H9 (cell line): ENCODE measurements at regions not wholly inside any gene's neighbourhood (a gene's known extent, or its start where the extent isn't known, plus 50 kb on each side); places are given as distances from the start of the nearest gene placed in this dataset.

Experiments used
- DNase-seq: peaks from one replicate; pipeline ENCODE4 v3.0.0-alpha.2; 2017
- H2AFZ ChIP-seq: one replicate; pipeline ENCODE4 v1.6.1; 2013; ENCODE audit warnings: mild to moderate bottlenecking, low read length, control low read depth, moderate library complexity
- H2AK5ac ChIP-seq: 2 replicates; pipeline ENCODE4 v1.6.1; 2013; ENCODE audit warnings: low read length, control low read depth, mixed read lengths; ENCODE audit not compliant: insufficient read length
- H2BK120ac ChIP-seq: one replicate; pipeline ENCODE4 v1.6.1; 2013; ENCODE audit warnings: low read depth, mild to moderate bottlenecking, low read length, control low read depth, inconsistent platforms; ENCODE audit not compliant: poor library complexity, severe bottlenecking
- H2BK12ac ChIP-seq: 2 replicates; pipeline ENCODE4 v1.6.1; 2013; ENCODE audit warnings: low read length, control low read depth, mixed read lengths, low read depth; ENCODE audit not compliant: insufficient read length
- H2BK15ac ChIP-seq: 2 replicates; pipeline ENCODE4 v1.6.1; 2013; ENCODE audit warnings: low read depth, low read length, control low read depth
- H2BK20ac ChIP-seq: one replicate; pipeline ENCODE4 v1.6.1; 2013; ENCODE audit warnings: low read depth, mild to moderate bottlenecking, low read length, control low read depth, inconsistent platforms; ENCODE audit not compliant: poor library complexity, severe bottlenecking
- H2BK5ac ChIP-seq: 2 replicates; pipeline ENCODE4 v1.6.1; 2013; ENCODE audit warnings: low read length, control low read depth, mixed read lengths; ENCODE audit not compliant: insufficient read length
- H3K14ac ChIP-seq: 2 replicates; pipeline ENCODE4 v1.6.1; 2013; ENCODE audit warnings: low read length, control low read depth; ENCODE audit not compliant: insufficient read depth
- H3K18ac ChIP-seq: 2 replicates; pipeline ENCODE4 v1.6.1; 2013; ENCODE audit warnings: low read depth, mild to moderate bottlenecking, mixed read lengths, low read length, control low read depth; ENCODE audit not compliant: insufficient read length
- H3K23ac ChIP-seq: 2 replicates; pipeline ENCODE4 v1.6.1; 2013; ENCODE audit warnings: low read length, control low read depth, mixed read lengths, low read depth; ENCODE audit not compliant: insufficient read length
- H3K23me2 ChIP-seq: 2 replicates; pipeline ENCODE4 v1.6.1; 2013; ENCODE audit warnings: low read depth, mild to moderate bottlenecking, mixed read lengths, low read length, control low read depth; ENCODE audit not compliant: insufficient read length, poor library complexity, severe bottlenecking
- H3K27ac ChIP-seq: 2 replicates; pipeline ENCODE4 v1.5.1; 2013; ENCODE audit warnings: low read length, control low read depth, mixed read lengths, low read depth; ENCODE audit not compliant: insufficient read length
- H3K27me3 ChIP-seq: 2 replicates; pipeline ENCODE4 v1.6.1; 2013; ENCODE audit warnings: low read length, control low read depth, inconsistent platforms; ENCODE audit not compliant: insufficient read depth
- H3K4ac ChIP-seq: 2 replicates; pipeline ENCODE4 v1.6.1; 2013; ENCODE audit warnings: low read depth, mild to moderate bottlenecking, control low read depth, inconsistent platforms, low read length, moderate library complexity
- H3K4me1 ChIP-seq: 2 replicates; pipeline ENCODE4 v1.6.1; 2013; ENCODE audit warnings: low read length, control low read depth, inconsistent platforms; ENCODE audit not compliant: insufficient read depth
- H3K4me2 ChIP-seq: 2 replicates; pipeline ENCODE4 v1.6.1; 2013; ENCODE audit warnings: low read length, control low read depth, mixed read lengths; ENCODE audit not compliant: insufficient read length, insufficient read depth
- H3K56ac ChIP-seq: 2 replicates; pipeline ENCODE4 v1.6.1; 2013; ENCODE audit warnings: low read depth, mild to moderate bottlenecking, mixed read lengths, low read length, control low read depth; ENCODE audit not compliant: insufficient read length
- H3K79me1 ChIP-seq: 2 replicates; pipeline ENCODE4 v1.6.1; 2013; ENCODE audit warnings: low read depth, mild to moderate bottlenecking, moderate library complexity, low read length, control low read depth, inconsistent platforms; ENCODE audit not compliant: insufficient read depth, poor library complexity, severe bottlenecking
- H3K79me2 ChIP-seq: 2 replicates; pipeline ENCODE4 v1.6.1; 2013; ENCODE audit warnings: low read length, control low read depth, inconsistent platforms; ENCODE audit not compliant: insufficient read depth
- H3K9ac ChIP-seq: 2 replicates; pipeline ENCODE4 v1.6.1; 2013; ENCODE audit warnings: low read length, control low read depth, mixed read lengths; ENCODE audit not compliant: insufficient read length; ENCODE audit errors: extremely low read depth
- H3K9me3 ChIP-seq: one replicate; pipeline ENCODE4 v1.6.1; 2013; ENCODE audit warnings: low read depth, low read length, inconsistent platforms; ENCODE audit not compliant: control insufficient read depth
- H3T11ph ChIP-seq: one replicate; pipeline ENCODE4 v1.6.1; 2013; ENCODE audit warnings: mild to moderate bottlenecking, low read length, control low read depth, inconsistent platforms
- H4K20me1 ChIP-seq: one replicate; pipeline ENCODE4 v1.6.1; 2013; ENCODE audit not compliant: control insufficient read depth, insufficient read length, insufficient read depth
- H4K5ac ChIP-seq: 2 replicates; pipeline ENCODE4 v1.6.1; 2013; ENCODE audit warnings: low read depth, mild to moderate bottlenecking, mixed read lengths, low read length, control low read depth; ENCODE audit not compliant: insufficient read length
- H4K8ac ChIP-seq: replicated peaks from 2 replicates; pipeline ENCODE4 v1.6.1; 2013; ENCODE audit warnings: low read length, control low read depth, mixed read lengths, low read depth; ENCODE audit not compliant: insufficient read length
- H4K91ac ChIP-seq: 2 replicates; pipeline ENCODE4 v1.6.1; 2013; ENCODE audit warnings: low read depth, mild to moderate bottlenecking, moderate library complexity, mixed read lengths, low read length, control low read depth; ENCODE audit not compliant: insufficient read length
- H3K27ac Mint-ChIP-seq, 3 experiments: 2 replicates in 2 of 3; 3 replicates in 1 of 3; pipeline ENCODE4 v1.8.0; 2020 to 2021; ENCODE audit warnings: mixed read lengths in 3 of 3, mild to moderate bottlenecking in 1 of 3, moderate library complexity in 1 of 3
- H3K27me3 Mint-ChIP-seq: 2 replicates; pipeline ENCODE4 v1.8.0; 2021; ENCODE audit warnings: low read depth, mild to moderate bottlenecking, moderate library complexity, mixed read lengths
- H3K36me3 Mint-ChIP-seq, 3 experiments: 2 replicates in 2 of 3; 3 replicates in 1 of 3; pipeline ENCODE4 v1.8.0; 2020 to 2021; ENCODE audit warnings: low read depth in 3 of 3, mixed read lengths in 3 of 3; ENCODE audit not compliant: insufficient read depth in 1 of 3
- H3K4me1 Mint-ChIP-seq, 2 experiments: 2 replicates each; pipeline ENCODE4 v1.8.0; 2020; ENCODE audit warnings: mixed read lengths in 2 of 2
- H3K4me3 Mint-ChIP-seq, 2 experiments: 2 replicates in 1 of 2; 3 replicates in 1 of 2; pipeline ENCODE4 v1.8.0; 2020 to 2021; ENCODE audit warnings: mild to moderate bottlenecking in 2 of 2, mixed read lengths in 2 of 2, moderate library complexity in 1 of 2
- H3K9me3 Mint-ChIP-seq, 2 experiments: 2 replicates in 1 of 2; 3 replicates in 1 of 2; pipeline ENCODE4 v1.8.0; 2020; ENCODE audit warnings: mild to moderate bottlenecking in 2 of 2, mixed read lengths in 2 of 2, moderate library complexity in 1 of 2
- WGBS: extraction: QIAGEN DNeasy Blood & Tissue Kit; methylation state at CpG from one replicate; pipeline ENCODE4 v1.1.7; 2013; ENCODE audit warnings: missing lambda C conversion rate, low lambda C conversion rate, mixed read lengths; ENCODE audit not compliant: insufficient read length; ENCODE audit errors: extremely low coverage; 5-methylcytosine and 5-hydroxymethylcytosine counted together
- TF ChIP-seq, protein P1 (sequence below): fragments of 200-600 bp; sonication (generic); conservative IDR thresholded peaks from 3 replicates; pipeline ENCODE4 v1.8.0; 2021; ENCODE audit warnings: antibody characterized with exemption, mild to moderate bottlenecking

DNA sequence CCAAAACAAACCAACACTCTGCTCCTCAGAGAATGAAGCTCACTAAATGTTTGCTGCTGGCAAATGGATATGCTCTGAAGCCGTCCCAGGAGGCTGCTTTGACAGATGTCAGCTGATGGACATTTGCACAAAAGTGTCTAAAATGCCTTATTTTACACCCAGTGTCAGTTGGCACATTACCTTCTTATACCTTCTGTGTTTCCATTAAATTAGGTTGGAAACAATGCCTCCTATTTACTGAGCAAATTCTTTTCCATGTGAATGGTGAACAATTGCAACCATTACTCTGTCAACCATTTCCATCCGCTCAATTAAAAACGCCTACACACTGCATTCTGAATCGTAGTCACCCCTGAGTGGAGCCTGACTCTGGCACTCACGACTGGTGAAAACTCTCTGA, 1679.9 kb upstream of the FLRT2 start:
- Histone ChIP-seq H3K18ac (no peak overlapping the region), H4K20me1 (no peaks in the 10 kb centered on the region), H3K56ac (no peak overlapping the region), H2BK120ac (no peak overlapping the region), H4K8ac (no peak overlapping the region), H3T11ph (no peak overlapping the region), H2BK20ac (no peak overlapping the region), H3K27me3 (no peaks in the 10 kb centered on the region), H3K23ac (no peak overlapping the region), H4K91ac (no peak overlapping the region), H3K23me2 (no peaks in the 10 kb centered on the region), H3K14ac (no peak overlapping the region), H2BK12ac (no peak overlapping the region), H2AFZ (no peak overlapping the region), H3K4me1 (no peaks in the 10 kb centered on the region), H3K4ac (no peak overlapping the region), H3K79me2 (no peaks in the 10 kb centered on the region), H3K79me1 (no peaks in the 10 kb centered on the region), H4K5ac (no peak overlapping the region), H2AK5ac (no peak overlapping the region), H3K27ac (no peak overlapping the region), H3K4me2 (no peak overlapping the region), H3K9ac (no peak overlapping the region), H2BK5ac (no peak overlapping the region), H2BK15ac (no peak overlapping the region), H3K9me3 (no peaks in the 10 kb centered on the region)
- Mint-ChIP-seq H3K27me3 (no peaks in the 10 kb centered on the region), H3K4me3 (no peak overlapping the region), H3K9me3 (no peaks in the 10 kb centered on the region), H3K4me1 (peaks cover 6 to 7% of the 10 kb centered on the region in 2 experiments; a peak in 2 of 4 replicates), H3K36me3 (no peaks in the 10 kb centered on the region), H3K27ac (no peak overlapping the region)
- WGBS = no CpG with 5 or more reads among the region's 5 CpGs
- TF ChIP-seq, protein P1, sequence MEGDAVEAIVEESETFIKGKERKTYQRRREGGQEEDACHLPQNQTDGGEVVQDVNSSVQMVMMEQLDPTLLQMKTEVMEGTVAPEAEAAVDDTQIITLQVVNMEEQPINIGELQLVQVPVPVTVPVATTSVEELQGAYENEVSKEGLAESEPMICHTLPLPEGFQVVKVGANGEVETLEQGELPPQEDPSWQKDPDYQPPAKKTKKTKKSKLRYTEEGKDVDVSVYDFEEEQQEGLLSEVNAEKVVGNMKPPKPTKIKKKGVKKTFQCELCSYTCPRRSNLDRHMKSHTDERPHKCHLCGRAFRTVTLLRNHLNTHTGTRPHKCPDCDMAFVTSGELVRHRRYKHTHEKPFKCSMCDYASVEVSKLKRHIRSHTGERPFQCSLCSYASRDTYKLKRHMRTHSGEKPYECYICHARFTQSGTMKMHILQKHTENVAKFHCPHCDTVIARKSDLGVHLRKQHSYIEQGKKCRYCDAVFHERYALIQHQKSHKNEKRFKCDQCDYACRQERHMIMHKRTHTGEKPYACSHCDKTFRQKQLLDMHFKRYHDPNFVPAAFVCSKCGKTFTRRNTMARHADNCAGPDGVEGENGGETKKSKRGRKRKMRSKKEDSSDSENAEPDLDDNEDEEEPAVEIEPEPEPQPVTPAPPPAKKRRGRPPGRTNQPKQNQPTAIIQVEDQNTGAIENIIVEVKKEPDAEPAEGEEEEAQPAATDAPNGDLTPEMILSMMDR = no peak
- no peak for DNase-seq
